ENCODE measurements at regions not wholly inside any gene's neighbourhood (a gene's known extent, or its start where the extent isn't known, plus 50 kb on each side); places are given as distances from the start of the nearest gene placed in this dataset.

DNA sequence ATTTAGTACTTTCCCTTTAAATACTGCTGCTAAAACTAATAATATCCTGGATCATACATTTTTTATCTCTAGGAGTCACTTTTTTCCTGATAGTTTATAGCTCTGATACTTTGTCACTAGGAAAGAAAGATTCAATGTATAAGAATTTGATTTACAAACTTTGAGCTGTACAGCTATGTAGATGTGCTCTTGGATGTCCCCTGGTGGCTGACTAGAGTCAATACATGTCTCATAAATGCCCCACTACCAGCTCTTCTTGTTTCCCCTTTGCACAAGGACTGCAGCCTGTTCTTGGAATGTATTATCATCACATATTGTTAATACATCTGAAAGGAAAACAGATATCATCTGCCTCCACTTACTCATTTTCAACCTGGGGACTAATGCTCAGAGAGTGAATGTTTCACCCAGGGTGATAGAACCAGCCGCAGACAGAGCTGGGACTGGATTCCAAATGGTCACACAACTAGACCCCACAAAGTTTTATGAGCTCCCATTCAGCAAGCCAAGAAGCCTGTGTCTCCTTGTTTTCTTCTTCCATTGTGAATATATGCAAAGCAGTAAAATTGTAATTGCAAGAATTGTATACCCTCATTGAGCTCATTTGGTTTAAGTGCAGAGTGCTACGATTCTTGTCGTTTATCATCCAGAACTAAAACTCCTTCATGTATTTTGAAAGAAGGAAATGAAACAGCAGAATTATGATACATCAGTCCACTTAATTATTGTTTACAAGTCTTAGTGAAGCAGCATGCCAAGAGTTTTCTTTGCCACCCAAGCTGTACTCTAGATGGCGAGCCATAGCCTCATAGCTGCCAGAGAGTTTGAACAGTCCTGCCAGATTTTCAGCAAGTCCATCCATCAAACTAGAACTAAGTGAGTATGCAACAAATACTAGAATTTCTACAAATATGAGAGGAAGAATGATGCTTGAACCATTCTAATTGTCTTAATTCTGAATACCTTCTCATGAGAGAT lies 261.6 kb upstream of the LMCD1 start:
- TF ChIP-seq, protein P1, sequence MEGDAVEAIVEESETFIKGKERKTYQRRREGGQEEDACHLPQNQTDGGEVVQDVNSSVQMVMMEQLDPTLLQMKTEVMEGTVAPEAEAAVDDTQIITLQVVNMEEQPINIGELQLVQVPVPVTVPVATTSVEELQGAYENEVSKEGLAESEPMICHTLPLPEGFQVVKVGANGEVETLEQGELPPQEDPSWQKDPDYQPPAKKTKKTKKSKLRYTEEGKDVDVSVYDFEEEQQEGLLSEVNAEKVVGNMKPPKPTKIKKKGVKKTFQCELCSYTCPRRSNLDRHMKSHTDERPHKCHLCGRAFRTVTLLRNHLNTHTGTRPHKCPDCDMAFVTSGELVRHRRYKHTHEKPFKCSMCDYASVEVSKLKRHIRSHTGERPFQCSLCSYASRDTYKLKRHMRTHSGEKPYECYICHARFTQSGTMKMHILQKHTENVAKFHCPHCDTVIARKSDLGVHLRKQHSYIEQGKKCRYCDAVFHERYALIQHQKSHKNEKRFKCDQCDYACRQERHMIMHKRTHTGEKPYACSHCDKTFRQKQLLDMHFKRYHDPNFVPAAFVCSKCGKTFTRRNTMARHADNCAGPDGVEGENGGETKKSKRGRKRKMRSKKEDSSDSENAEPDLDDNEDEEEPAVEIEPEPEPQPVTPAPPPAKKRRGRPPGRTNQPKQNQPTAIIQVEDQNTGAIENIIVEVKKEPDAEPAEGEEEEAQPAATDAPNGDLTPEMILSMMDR (IDR thresholded peaks at IDR 0.05; ENCODE audit: low read length, missing control alignments), result peak; percentile 98
- no peak overlapping the region for H3K4me3 ChIP-seq (replicated peaks; ENCODE audit: low read depth, low read length)
- peak; percentile 75 for DNase-seq (ENCODE audit: low read depth)

DNA sequence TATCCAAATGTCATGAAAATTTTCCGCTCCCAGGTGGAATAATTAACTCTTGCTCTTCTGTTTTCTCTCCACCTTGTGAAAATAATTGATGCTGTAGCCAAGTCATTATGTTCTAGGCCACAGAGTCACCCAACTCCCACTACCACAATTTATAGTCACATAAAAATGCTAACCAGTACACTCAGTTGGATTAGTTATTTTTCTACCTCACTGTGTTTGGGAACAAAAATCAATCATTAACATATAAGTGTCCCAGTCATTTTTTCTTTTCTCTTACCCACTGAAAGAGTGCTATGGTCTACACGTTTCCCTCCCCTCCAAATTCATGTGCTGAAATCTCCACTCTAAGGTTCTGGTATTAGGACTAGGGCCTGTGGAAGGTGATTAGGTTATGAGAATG lies 255.6 kb upstream of the LMCD1 start:
- H3K4me3 ChIP-seq (replicated peaks; ENCODE audit: low read depth, low read length), result no peak overlapping the region
- DNase-seq (ENCODE audit: low read depth), result no peak
- TF ChIP-seq, protein P1 (IDR thresholded peaks at IDR 0.05; ENCODE audit: low read length, missing control alignments), result no peak

DNA sequence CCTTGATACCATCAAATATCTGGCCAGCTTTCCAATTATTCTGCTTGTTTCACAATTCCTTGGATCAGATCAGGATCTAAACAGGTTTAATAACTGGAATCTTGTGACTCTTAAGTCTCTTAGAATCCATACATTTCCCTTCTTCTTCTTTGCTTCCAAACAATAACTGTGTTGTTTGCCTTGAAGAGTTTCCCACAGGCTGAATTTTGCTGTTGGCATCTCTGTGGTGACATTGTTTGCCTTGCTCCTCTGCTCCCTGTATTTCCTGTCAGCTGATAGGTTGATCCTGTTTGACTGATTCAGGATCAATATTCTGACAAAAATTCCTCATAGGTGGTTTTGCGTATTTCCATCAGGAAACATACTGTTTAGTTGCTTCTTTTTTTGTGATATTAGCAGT lies 248.4 kb upstream of the LMCD1 start:
- TF ChIP-seq, protein P1 (IDR thresholded peaks at IDR 0.05; ENCODE audit: low read length, missing control alignments), result no peak
- DNase-seq (ENCODE audit: low read depth), result no peak
- H3K4me3 ChIP-seq (replicated peaks; ENCODE audit: low read depth, low read length), result no peak overlapping the region

DNA sequence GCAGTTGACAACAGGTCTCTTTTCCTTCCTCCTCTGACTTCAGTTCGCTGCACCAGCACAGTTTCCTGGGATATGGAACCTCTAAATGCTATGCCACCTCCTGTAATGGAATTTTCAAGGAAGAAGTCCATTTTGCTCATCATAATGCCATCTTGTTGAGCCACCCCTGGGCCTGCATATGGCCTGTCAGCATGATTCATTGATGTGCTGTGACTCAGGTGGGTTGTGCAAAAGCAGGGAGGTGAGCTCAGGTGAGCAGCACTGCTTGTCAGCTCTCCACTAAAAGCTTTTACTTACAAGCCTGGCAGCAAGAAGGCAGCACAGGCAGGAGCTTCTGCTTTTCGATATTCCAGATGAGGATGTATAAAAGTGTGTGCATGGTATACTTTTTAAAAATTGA lies 247.1 kb upstream of the LMCD1 start:
- TF ChIP-seq, protein P1 (IDR thresholded peaks at IDR 0.05; ENCODE audit: low read length, missing control alignments), result no peak
- DNase-seq (ENCODE audit: low read depth), result no peak
- no peak overlapping the region for H3K4me3 ChIP-seq (replicated peaks; ENCODE audit: low read depth, low read length)

DNA sequence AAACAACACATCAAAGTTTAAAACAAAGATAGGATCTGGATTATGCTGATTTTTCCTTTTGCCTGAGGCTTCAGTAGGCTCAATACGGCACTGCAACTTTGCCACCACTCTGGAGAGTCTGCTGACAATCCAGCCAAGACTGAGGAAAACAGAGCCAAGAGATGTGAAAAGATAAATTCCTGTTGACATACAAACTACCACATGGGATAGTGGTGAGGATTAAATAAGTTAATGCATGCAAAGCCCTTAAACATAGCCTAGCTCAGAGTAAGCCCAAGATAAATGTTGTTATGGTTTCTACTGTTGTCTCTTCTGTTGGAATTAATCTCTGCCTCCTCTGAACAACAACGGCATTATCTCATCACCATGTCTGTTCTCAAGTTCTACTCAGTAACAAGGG lies 245.9 kb upstream of the LMCD1 start:
- TF ChIP-seq, protein P1 (IDR thresholded peaks at IDR 0.05; ENCODE audit: low read length, missing control alignments), result no peak
- DNase-seq (ENCODE audit: low read depth), result no peak
- H3K4me3 ChIP-seq (replicated peaks; ENCODE audit: low read depth, low read length), result no peak overlapping the region

DNA sequence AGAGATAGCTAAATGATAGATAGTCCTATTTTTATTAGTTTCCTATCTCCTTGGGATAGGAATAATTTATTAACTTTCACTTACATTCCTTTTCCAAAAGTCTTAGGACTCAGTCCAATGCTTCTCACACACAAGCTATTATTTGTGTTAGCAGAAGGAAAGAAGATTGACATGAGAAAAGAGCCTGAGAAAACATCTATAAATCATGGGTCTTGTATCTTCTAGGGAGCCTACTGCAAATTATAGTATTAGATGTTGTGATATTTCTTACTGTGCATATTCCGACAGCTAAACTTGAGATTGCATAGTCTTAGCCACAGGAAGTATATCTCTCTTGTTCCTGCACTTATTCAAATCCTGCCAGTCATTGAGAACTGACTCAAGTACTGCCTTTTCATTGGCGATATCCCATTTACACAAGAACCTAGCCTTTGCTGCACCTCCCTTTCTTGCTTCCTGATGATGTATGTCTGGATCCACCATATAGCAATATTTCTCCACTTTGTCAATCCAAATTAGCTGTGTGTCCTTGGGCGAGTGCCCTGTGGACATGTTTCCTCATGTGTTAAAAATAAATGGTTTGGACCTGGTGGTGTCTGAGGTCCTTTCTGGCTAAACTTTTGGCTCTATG lies 245.1 kb upstream of the LMCD1 start:
- no peak overlapping the region for H3K4me3 ChIP-seq (replicated peaks; ENCODE audit: low read depth, low read length)
- DNase-seq (ENCODE audit: low read depth), result no peak
- TF ChIP-seq, protein P1 (IDR thresholded peaks at IDR 0.05; ENCODE audit: low read length, missing control alignments), result no peak
